Left lobe of liver (tissue), 2 donors: ENCODE measurements at regions not wholly inside any gene's neighbourhood (a gene's known extent, or its start where the extent isn't known, plus 50 kb on each side); places are given as distances from the start of the nearest gene placed in this dataset.
"Not testable (repeated sequence)": the region's sequence is repeated elsewhere in the genome, so short reads cannot be mapped to it uniquely, and the experiment has no call there.

Source experiments
- ATAC-seq: fragments of 200-7000 bp; cut with Tn5 transposase; one replicate; pipeline ENCODE4 v1.9.1; 2020; ENCODE audit warnings: mild to moderate bottlenecking, moderate library complexity
- DNase-seq: peaks from one replicate; pipeline ENCODE4 v3.0.0-alpha.2; 2020; ENCODE audit warnings: low spot score
- donor health status: DM: no; HTN: no; CAD: no; lungs with moderate emphysema.
- donor health status: DM: no; HTN: yes; CAD: no.

- no peak for DNase-seq
- ATAC-seq = no peak
These were observed 143.4 kb downstream of the ANXA2 start for GRCh38 chr15:60254416-60254815.

DNA sequence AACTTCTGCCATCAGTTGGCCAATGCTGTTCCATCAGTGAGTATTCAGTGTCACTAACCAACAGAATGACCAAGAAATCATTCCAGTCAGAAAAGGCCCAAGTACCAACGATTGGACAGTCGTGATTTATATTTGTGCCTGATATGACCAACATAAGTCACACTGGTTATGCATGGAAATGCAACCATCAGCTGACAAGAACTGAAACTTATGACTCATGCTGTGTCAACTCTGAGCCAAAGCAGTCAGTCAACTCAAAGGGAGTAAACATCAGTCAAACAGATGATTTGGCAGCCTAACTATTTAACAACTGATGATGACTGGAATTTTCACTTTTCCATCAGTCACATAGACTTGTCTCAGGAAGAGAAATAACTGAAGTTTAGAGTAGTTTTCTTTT is 142.4 kb downstream of the ANXA2 start:
- DNase-seq = no peak
- ATAC-seq = peak; percentile 68

DNA sequence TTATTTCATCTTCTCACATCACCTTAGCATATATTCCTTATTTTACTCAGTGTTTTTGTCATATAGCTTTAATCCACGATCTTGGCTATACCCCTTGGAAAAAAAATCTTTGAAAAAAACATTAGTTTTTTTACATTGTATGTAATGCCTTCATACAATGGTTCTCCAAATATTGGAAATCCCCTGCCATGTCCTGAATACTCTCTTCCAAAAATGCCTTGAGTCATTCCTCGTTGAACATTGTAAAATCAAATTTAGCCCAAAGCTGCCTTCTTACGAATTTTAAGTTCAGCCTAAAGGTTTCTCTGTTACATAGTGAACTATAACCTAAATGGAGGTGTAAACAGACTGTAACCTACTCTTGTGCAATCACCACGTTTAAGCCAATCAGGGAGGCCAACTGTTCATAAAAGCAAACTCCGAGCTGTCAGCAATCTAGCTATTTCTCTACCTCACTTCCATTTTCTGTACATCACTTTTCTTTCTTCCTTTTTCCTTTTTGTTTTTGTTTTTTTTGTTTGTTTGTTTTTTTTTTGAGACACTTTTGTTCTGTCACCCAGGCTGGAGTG is 140.1 kb downstream of the ANXA2 start:
- no peak for ATAC-seq
- DNase-seq = no peak

- no peak for DNase-seq
These were observed 138.3 kb downstream of the ANXA2 start for GRCh38 chr15:60259469-60259868.

DNA sequence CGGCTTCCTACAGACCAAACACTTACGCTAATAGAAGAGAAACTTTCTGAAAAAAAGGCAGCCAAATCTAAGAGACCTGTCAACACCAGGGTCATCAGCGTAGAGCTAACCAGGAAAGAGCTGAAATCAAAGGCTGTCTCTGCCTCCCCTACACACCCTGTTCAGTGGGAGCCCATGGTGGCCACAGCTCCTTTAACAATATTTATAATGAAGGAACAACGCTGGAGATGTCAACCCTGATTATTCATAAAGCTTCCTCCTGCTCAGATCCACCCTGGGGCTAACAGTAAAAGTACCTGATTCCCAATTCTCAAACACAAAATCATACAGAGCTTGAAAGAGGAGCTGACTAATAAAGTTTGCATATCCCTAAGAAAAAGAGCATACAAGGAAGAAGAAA is 133.7 kb downstream of the ANXA2 start:
- DNase-seq = no peak
- no peak for ATAC-seq

More at GRCh38 chr15:60259469-60259868, 138.3 kb downstream of the ANXA2 start:
- no peak for ATAC-seq

GRCh38 chr15:60264566-60264965 is 133.2 kb downstream of the ANXA2 start:
- DNase-seq = no peak
- no peak for ATAC-seq

DNA sequence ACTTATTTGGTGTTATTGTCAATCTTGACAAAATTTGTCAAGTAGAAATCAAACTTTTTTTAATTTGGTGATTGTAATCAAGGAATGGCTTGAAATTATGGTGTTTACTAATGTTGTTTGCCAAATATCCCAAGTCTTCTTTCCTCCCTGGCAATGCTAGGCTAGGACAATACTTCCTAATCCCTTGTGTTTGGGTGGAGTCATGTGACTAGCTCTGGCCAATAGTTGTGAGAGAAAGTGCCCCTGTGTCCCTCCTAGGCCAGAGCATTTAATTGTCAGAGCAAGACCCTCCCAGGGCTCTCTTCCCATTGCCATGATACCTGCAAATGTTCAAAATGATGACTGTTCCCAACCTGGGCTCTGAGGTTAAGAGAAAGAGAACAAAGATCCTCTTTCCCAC is 132.7 kb downstream of the ANXA2 start:
- DNase-seq (no peak), ATAC-seq (no peak)

DNA sequence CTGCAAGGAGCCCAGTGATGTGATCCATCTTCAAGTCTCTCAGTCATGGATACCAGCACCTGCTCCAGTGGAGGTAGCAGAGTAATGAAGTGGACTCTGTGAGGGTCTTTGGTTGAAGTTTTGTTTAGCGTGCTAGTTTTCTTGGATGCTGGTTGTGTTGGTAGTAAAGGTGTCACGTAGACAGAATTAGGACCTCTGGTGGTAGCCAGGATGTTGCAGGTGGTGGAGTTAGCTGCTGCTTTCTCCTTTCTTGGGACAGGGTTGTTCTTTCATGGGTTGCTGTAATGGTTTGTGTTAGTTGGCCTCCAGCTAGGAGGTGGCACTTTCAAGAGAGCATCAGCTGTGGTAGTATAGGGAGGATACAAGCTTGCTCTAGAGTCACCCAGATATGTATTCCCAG is 125.2 kb downstream of the ANXA2 start:
- ATAC-seq (no peak), DNase-seq (no peak)

GRCh38 chr15:60275624-60276023 is 122.2 kb downstream of the ANXA2 start:
- DNase-seq = no peak
- ATAC-seq = no peak

GRCh38 chr15:60278879-60279278 is 118.9 kb downstream of the ANXA2 start:
- ATAC-seq = no peak
- DNase-seq = no peak

- no peak for ATAC-seq
These were observed 117.5 kb downstream of the ANXA2 start for GRCh38 chr15:60280259-60280658.

DNA sequence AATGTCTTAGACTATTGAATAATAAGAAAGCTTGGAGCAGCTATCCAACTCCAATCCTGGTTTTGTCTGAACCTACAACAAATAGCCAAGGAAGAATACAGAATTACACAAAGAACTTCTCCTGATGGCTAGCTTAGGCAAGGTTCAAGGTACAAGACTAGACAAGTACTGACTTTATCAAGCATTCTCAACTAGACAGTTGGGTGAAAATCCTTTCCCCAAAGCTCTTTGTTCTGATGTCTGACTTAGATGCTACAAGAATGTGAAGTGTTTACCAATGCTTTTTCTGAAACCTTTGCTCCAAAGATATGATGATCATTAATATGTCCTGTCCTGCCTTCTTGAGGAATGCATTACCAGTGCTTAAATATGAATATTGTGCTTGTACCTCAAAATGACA is 113.8 kb downstream of the ANXA2 start:
- ATAC-seq (no peak), DNase-seq (no peak)

More at GRCh38 chr15:60280259-60280658, 117.5 kb downstream of the ANXA2 start:
- no peak for DNase-seq

DNA sequence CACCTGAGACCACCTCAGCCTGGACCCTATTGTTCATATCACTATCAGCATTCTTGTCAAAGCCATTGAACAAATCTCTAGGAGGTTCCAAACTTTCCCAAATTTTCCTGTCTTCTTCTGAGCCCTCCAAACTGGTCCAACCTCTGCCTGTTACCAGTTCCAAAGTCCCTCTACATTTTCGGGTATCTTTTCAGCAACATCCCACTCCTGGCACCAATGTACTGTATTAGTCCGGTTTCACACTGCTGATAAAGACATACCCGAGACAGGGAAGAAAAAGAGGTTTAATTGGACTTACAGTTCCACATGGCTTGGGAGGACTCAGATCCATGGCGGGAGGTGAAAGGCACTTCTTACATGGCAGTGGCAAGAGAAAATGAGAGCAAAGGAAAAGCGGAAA is 101.9 kb downstream of the ANXA2 start:
- DNase-seq, ATAC-seq: not testable (repeated sequence)

DNA sequence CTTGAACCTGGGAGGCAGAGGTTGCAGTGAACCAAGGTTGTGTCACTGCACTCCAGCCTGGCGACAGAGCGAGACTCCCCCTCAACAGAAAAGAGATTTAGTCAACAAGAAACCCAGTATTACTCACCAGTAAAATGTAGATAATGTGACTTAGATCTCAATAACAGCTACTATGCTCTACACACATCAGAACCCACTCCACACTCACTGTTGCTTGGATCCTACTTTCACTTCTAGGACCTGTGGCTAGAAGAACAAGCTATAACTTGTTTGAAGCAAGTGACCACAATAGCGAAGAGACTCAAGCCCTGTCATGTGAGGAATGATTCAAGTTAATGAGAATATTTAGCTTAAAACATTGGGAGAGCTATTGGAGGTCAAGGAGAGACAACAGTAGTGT is 100.7 kb downstream of the ANXA2 start:
- no peak for DNase-seq
- no peak for ATAC-seq
